ENCODE measurements at regions not wholly inside any gene's neighbourhood (a gene's known extent, or its start where the extent isn't known, plus 50 kb on each side); places are given as distances from the start of the nearest gene placed in this dataset.
"Not testable (repeated sequence)": the region's sequence is repeated elsewhere in the genome, so short reads cannot be mapped to it uniquely, and the experiment has no call there.

- DNase-seq (ENCODE audit: low read depth): no peak
Measured at GRCh38 chr4:57234252-57234775, 124.1 kb upstream of the IGFBP7 start.

DNA sequence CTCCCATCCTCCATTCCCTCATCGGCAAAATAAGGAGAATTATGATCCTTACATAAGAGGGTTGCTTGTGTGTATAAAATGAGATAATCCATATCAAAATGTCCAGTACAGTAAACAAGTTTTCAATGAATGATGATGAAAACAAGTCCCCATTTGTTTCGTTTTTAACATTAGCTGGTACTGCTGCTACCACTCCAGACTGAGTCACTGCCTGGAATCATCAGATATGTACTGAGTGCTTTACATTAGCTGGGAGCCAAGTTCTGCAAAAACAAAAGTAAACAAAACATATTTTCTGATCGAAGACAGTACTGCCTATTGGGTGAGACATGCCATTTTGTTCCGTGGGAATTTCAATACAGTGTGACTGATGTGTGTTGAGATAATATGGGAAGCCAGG, 123.2 kb upstream of the IGFBP7 start:
- DNase-seq (ENCODE audit: low read depth): no peak

- DNase-seq (ENCODE audit: low read depth): no peak
Measured at GRCh38 chr4:57231781-57232180, 121.6 kb upstream of the IGFBP7 start.

GRCh38 chr4:57220734-57221133, 110.5 kb upstream of the IGFBP7 start:
- no peak for DNase-seq (ENCODE audit: low read depth)

GRCh38 chr4:57220172-57220571, 110.0 kb upstream of the IGFBP7 start:
- DNase-seq (ENCODE audit: low read depth): no peak

DNA sequence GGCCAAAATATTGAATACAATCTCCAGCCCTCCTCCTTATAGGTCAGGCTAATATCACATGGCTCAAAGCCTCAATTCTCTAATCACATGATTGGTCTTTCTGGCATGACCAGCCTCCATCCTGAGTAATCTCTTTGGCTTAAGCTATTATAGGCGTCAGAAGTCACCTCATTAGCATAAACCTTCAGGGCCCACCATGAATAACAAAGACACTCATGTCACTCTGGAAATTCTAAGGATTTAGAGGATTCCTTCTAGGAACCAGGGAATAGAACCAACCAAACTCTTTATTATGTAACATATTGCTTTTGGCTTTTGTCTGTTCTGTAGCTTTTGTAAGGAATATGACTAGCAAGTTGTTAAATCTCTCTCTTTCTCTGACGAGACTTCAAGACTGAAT, 109.2 kb upstream of the IGFBP7 start:
- DNase-seq (ENCODE audit: low read depth): no peak

DNA sequence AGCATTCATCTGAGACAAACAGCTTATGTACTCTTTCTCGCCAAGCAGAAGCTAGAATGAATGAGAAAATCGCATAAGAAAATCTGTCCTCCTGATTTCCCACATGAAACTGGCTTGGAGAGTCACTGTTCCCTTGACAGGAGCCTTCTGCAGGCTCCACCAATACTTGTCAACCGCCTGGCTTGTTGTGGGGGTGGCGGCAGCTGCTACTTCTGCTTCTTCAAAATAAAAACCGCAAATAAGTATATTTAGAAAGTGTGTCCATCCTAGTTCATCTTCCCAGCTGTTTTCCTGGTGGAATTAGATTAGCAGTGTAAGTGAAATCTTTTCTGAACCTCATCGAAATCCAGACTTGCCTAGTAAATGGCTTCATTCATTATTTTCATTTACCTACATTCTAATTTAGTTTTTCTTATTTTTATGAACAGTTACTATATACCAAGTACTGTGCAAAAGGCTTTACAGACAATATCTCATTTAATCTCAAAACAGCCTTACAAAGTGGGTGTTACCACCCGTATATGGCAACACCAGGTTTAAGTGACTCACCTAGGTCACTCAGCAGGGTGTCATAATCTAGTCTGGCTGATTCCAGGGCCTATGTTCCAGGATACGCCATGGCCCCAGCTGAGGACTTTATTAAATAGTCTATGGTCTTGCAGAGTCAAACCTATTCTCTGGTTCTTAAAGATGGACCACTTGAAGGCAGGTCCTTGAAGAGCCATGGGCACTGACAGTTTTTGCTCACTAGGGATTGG, 104.6 kb upstream of the IGFBP7 start:
- no peak for DNase-seq (ENCODE audit: low read depth)

DNA sequence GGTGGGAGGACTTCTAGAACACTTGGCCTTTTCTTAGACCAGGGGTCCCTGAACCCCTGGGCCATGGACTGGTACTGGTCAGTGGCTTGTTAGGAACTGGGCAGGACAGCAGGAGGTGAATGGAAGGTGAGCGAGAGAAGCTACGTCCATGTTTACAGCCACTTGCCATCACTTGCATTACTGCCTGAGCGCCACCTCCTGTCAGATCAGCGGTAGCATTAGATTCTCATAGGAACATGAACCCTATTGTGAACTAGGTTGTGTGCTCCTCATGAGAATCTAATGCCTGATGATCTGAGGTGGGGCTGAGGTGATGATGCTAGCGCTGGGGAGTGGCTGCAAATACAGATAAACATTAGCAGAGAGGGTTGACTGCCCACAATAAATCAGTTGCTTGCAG, 100.9 kb upstream of the IGFBP7 start:
- no peak for DNase-seq (ENCODE audit: low read depth)

DNA sequence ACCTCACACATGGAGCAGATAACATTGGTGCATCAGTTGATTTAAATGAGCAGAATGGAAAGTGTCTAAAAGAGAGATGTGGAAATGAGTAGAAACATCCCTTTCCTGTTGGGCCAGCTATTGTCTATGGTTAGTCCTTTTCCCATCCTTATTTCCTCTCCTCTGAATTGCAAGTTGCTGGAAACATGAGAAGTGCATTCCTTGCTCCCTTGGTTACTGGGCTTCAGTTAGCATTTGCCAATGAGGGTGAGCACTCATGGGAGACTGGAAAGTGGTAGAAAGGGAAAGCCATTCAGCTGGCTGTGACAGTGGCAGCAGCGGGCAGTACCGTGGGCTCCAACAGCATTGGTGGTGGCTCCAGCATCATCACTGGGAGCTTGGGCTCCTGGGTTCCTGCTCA, 96.0 kb upstream of the IGFBP7 start:
- no peak for DNase-seq (ENCODE audit: low read depth)

- DNase-seq (ENCODE audit: low read depth): no peak
Measured at GRCh38 chr4:57205580-57205979, 95.4 kb upstream of the IGFBP7 start.

GRCh38 chr4:57200799-57201327, 90.7 kb upstream of the IGFBP7 start:
- DNase-seq (ENCODE audit: low read depth): no peak

DNA sequence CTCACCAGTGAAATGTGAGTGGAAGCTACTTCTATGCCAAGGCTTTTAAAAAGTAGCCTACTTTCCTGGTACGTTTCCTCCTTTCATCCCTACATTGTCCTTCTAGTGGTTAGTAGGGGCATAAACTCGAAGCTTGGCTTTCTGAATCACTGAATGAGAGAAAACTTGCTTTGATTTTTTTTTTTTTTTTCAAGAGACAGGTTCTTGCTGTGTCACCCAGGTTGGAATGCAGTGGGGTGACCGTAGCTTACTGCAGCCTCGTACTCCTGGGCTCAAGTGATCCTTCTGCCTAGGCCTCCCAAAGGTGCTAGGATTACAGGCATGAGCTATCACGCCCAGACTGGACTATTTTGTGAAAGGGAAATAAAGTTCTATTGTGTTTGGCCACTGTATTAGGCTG, 89.1 kb upstream of the IGFBP7 start:
- no peak for DNase-seq (ENCODE audit: low read depth)

DNA sequence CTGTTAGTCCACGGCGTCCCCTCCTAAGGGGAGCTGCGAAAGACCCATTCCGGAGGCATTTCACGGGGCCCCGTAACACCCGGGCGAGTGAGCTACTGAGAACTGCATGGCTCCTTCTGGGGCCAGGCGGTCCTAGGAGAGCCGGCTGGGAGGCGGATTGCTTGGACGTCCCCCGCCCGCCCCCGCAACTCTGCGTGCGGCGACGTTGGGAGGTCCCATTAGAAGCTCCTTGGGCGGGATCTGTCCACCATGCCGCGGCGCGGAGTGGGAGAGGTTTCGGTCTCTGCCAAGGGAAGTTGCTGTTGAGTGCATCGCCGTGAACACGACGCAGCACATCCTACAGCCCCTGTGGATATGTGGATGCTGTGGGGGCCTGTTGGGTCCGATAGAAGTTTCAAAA, 85.4 kb upstream of the IGFBP7 start:
- DNase-seq (ENCODE audit: low read depth): no peak

DNA sequence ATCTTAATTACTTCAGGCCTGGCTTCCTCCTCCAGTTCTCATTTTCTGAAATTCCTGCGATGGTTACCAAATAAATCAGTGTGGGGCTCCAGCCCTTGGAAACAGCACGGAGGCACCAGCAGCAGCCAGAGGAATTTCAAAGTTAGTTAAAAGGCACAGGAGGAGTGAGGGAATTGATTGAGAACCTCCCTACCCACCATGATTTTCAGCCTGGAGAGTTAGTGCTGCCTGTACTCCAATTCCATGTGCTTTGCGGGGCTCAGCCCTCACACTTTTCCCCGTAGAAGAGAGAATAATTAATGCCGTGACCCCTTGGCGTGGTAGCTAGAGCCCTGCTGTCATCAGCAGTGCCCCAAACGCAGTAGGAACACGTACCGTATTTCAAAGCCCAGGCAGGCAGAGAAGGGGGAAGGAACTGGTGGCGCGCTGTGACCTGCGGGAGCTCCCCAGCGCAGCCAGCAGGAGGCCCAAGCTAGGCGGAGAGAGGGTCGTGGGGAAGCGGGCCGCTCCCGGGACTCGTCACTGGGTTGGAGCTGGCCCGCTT, 84.0 kb upstream of the IGFBP7 start:
- no peak for DNase-seq (ENCODE audit: low read depth)

DNA sequence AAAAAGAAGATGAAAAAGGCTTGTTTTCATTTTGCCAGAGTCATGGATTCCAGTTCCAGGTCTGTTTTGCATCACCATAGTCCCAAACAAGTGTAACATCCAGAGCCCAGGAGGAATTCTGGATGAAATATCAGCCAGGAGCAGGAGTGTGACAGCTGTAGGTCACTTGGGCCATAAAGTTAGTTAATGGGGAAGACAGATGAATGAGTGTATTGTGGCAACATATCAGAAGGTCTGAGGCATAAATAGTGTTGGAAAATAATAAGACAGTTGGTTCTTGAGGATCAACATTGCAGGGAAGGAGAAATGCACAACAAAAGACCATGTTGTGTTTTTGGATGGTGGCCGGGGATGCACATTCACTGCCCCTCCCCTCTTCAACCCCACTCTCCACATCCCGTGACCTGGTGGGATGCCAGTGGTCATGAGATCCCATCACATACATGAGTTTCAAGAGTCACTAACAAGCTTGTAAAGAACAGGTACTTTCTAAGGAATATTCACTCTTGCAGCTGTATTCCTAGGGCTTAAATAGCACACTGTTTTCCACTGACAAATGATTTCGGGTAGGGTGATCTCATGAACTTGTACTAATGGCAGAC, 83.1 kb upstream of the IGFBP7 start:
- no peak for DNase-seq (ENCODE audit: low read depth)

DNA sequence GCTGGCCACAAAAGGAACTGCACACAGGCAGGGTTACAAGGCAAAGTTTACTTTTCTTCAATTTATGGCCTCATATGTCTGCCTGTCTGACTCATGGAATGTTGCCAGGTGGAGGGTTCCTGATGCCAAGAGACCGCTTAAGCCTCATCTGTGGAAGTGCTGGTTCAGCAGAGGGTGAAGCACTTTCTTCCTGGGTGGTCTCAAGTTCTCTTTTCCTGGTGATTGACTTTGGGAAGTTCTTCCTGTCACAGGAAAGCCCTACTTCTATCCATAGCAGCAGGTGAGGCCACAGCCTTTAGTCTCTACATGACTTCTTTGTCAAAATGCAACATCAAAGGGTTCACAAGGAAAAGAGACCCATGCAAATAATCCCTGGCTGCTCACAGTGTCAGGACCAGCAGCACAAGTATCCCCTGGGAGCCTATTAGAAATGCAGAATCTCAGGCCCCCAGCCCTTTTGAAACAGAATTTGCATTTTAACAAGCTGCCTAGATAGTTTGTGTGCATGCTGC, 81.4 kb upstream of the IGFBP7 start:
- no peak for DNase-seq (ENCODE audit: low read depth)

DNA sequence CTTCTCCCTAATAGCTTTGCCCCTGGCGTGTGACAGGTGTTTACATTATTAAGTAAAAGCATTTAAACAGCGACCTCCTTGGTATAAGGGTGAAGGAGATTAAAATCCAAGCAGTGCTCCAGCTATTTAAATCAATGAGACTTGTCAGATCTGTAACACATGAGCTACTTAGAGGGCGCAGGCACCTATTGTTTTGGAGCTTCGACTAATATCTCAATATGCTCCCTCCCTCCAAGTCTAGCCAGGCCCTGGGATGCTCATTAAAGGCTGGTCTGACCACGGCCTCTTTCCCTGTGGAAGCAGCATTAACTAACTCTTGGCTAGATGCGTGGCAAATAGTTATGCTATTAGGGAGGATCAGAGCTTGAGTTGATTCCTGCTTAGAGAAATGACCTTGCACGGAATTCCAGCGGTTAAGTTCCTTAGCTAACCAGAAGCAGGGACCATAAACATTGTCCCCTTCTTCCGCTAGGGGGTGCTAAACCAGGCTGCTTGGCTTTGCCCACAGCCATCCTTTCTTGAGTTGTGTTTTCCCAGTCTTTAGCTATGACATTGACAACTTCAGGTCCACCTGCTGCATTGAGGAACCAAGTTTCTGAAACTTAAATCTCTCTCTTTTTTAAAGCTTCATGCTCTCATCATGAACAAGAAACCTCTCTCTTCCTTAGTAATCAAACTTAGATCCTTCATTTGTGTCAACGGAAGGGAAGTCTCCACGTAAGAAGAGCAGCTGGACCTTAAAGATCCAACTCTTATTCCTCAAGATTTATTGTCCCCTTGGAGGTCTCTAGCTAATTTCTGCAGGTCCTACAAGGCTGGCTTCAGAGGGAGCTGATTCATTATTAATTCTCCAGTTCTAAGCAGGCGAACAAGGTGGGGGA, 80.7 kb upstream of the IGFBP7 start:
- no peak for DNase-seq (ENCODE audit: low read depth)

DNA sequence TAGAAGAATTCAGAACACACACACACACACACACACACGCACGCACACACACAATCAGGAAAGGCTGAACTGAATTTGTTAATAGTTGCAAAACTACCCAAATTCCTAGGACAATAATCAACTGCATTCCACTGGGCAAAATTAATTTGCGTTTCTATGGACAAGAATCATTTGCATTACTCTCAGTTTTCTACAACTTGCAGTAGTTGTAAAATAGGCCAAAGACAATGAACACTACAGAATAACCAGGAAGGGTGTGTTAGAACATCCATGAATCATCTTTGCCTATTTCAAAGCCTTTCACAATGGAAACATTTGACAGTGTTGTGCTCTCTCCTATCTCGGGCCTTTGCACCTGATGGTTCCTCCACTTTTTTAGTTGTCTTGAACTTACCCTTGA, 77.1 kb upstream of the IGFBP7 start:
- DNase-seq (ENCODE audit: low read depth): no peak

DNA sequence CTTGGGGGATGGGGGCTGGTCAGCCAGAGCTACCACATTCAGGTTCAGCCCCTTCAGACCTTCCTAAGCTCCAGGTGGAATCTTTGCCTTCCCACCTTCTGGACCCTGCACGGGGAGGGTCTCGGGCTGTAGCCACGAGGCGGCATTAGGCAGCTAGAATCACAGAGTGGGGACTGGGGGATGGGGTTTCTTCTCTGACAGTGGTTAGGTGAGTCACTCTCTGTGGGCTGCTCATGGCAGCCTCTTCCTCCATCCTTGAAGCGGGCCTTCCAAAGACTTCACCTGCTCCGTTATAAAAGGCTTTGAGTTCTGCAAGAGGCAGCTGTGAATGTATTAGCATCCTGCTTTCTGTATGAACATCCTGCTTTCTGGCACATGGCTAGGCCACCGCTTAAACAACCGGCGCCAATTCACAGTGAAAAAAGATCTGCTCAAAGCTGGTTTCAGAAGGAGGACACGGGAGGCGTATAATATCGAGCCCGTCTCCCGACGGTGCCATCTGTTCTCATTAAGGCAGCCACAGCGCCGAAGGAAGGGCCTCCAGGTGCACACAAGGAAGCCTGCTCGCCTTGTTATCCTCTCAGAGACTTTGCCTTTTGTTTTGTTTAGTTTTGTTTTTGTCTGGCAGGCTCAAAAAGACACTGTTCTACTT, 74.3 kb upstream of the IGFBP7 start:
- no peak for DNase-seq (ENCODE audit: low read depth)

- no peak for DNase-seq (ENCODE audit: low read depth)
Measured at GRCh38 chr4:57182132-57182874, 72.1 kb upstream of the IGFBP7 start.

DNA sequence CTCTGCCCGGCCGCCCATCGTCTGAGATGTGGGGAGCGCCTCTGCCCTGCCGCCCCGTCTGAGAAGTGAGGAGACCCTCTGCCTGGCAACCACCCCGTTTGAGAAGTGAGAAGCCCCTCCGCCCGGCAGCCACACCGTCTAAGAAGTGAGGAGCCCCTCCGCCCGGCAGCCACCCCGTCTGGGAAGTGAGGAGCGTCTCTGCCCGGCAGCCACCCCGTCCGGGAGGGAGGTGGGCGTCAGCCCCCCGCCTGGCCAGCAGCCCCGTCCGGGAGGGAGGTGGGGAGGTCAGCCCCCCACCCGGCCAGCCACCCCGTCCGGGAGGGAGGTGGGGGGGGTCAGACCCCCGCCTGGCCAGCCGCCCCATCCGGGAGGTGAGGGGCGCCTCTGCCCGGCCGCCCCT, 63.0 kb upstream of the IGFBP7 start:
- DNase-seq (ENCODE audit: low read depth): not testable (repeated sequence)
